HepG2 (cell line): ENCODE measurements at regions not wholly inside any gene's neighbourhood (a gene's known extent, or its start where the extent isn't known, plus 50 kb on each side); places are given as distances from the start of the nearest gene placed in this dataset.

Experiments used
- ATAC-seq: fragments of 200-7000 bp; cut with Tn5 transposase; 3 replicates; pipeline ENCODE4 v1.9.1; 2020; ENCODE audit warnings: mild to moderate bottlenecking, moderate library complexity
- BruUV-seq: library from RNA; stranded (reverse); fragments of 400-500 nt; replicated peaks from 2 replicates; lab custom pipeline; 2021; lab: Mats Ljungman, UMichigan
- CTCF ChIA-PET: fragments of 300-600 bp; formaldehyde crosslinking; extraction: SDS; loops from one replicate; lab custom pipeline; 2021; ENCODE audit warnings: low total read pairs, inconsistent platforms, low intra/inter-chr PET ratio; lab: Yijun Ruan, JAX
- POLR2A ChIA-PET: fragments of 350-600 bp; sonication (Branson Sonifier 250); formaldehyde crosslinking; loops from one replicate; lab custom pipeline; 2020; ENCODE audit warnings: antibody characterized with exemption, inconsistent platforms; lab: Yijun Ruan, JAX
- DNase-seq: peaks from one replicate; pipeline ENCODE4 v3.0.0-alpha.2; 2015; ENCODE audit warnings: low spot score
- FAIRE-seq: peaks from 3 replicates; lab custom pipeline; 2011; peaks lifted over from hg19 to GRCh38; lab: Jason Lieb, UNC
- H2AFZ ChIP-seq: one replicate; pipeline ENCODE4 v1.6.1; 2011; ENCODE audit warnings: low read length, inconsistent platforms
- H3K27ac ChIP-seq: fragments of 300-600 bp; 3 replicates; pipeline ENCODE4 v1.8.0; 2011; ENCODE audit warnings: mixed run types, mild to moderate bottlenecking, mixed read lengths, low read length, inconsistent platforms; ENCODE audit not compliant: insufficient read depth; ENCODE audit errors: extremely low read length
- H3K27me3 ChIP-seq, 2 experiments: fragments of 200-600 bp in 1 of 2; 2 replicates in 1 of 2; 3 replicates in 1 of 2; pipeline versions ENCODE4 v1.6.0 to v1.8.0; 2011; ENCODE audit warnings: low read length in 2 of 2, mild to moderate bottlenecking in 2 of 2, moderate library complexity in 2 of 2, inconsistent platforms in 1 of 2; ENCODE audit not compliant: insufficient read depth in 2 of 2, control insufficient read depth in 1 of 2
- H3K36me3 ChIP-seq, 2 experiments: fragments of 200-600 bp in 1 of 2; replicated peaks in 1 of 2; 2 replicates in 1 of 2; 3 replicates in 1 of 2; pipeline versions ENCODE4 v1.5.1 to v1.8.0; 2011; ENCODE audit warnings: low read length in 2 of 2, inconsistent platforms in 1 of 2; ENCODE audit not compliant: insufficient read depth in 2 of 2, control insufficient read depth in 1 of 2
- H3K4me1 ChIP-seq: 2 replicates; pipeline ENCODE4 v1.5.1; 2012; ENCODE audit warnings: low read length, inconsistent platforms; ENCODE audit not compliant: insufficient read depth
- H3K4me2 ChIP-seq: 2 replicates; pipeline ENCODE4 v1.6.0; 2011; ENCODE audit warnings: low read depth, low read length, inconsistent platforms
- H3K4me3 ChIP-seq, 3 experiments: fragments of 200-600 bp in 1 of 3; sonication (generic), shearing (Covaris generic) in 1 of 3; replicated peaks in 1 of 3; 2 replicates each; pipeline ENCODE4 v1.5.1; 2011 to 2016; ENCODE audit warnings: low read length in 3 of 3, inconsistent platforms in 2 of 3, low read depth in 2 of 3, mild to moderate bottlenecking in 2 of 3, control low read depth in 1 of 3, mixed read lengths in 1 of 3; ENCODE audit not compliant: insufficient read depth in 1 of 3
- H3K79me2 ChIP-seq: one replicate; pipeline ENCODE4 v1.6.1; 2011; ENCODE audit warnings: low read length, inconsistent platforms; ENCODE audit not compliant: insufficient read depth
- H3K9ac ChIP-seq: 2 replicates; pipeline ENCODE4 v1.6.0; 2011; ENCODE audit warnings: mild to moderate bottlenecking, low read depth, low read length, inconsistent platforms; ENCODE audit not compliant: insufficient read depth
- H3K9me3 ChIP-seq: 2 replicates; pipeline ENCODE4 v1.5.1; 2012; ENCODE audit warnings: mild to moderate bottlenecking, low read length
- H4K20me1 ChIP-seq: 2 replicates; pipeline ENCODE4 v1.6.0; 2011; ENCODE audit warnings: inconsistent platforms, mild to moderate bottlenecking, low read length, moderate library complexity; ENCODE audit not compliant: insufficient read depth
- CENPT ChIP-seq: sonication (generic); formaldehyde crosslinking; IDR thresholded peaks from 2 replicates; pipeline ENCODE4 v1.8.0; 2022; ENCODE audit warnings: low read depth, mild to moderate bottlenecking, moderate library complexity, missing genetic modification reagents
- GLI4 ChIP-seq: sonication (generic); formaldehyde crosslinking; IDR thresholded peaks from 2 replicates; pipeline ENCODE4 v1.5.1; 2020; ENCODE audit warnings: missing genetic modification reagents, mild to moderate bottlenecking, moderate library complexity, borderline replicate concordance
- HBP1 ChIP-seq: IDR thresholded peaks from 2 replicates; pipeline ENCODE4 v1.6.1; 2016; ENCODE audit warnings: low read depth, control low read depth
- PRDM15 ChIP-seq: sonication (generic); formaldehyde crosslinking; IDR thresholded peaks from 2 replicates; pipeline ENCODE4 v1.4.0; 2020; ENCODE audit warnings: missing genetic modification reagents
- RCOR2 ChIP-seq: IDR thresholded peaks from 2 replicates; pipeline ENCODE4 v1.6.1; 2016; ENCODE audit warnings: missing biosample characterization, missing genetic modification reagents
- SAP130 ChIP-seq: IDR thresholded peaks from 2 replicates; pipeline ENCODE4 v1.6.1; 2016; ENCODE audit warnings: low read depth
- SOX6 ChIP-seq, 2 experiments: fragments of 450-650 bp in 1 of 2; sonication (generic) in 1 of 2; formaldehyde crosslinking in 1 of 2; IDR thresholded peaks; 2 replicates each; pipeline versions ENCODE4 v1.4.0 to v1.6.1; 2017 to 2020; ENCODE audit warnings: antibody characterized with exemption in 1 of 2, mild to moderate bottlenecking in 1 of 2, missing genetic modification reagents in 1 of 2
- ZNF30 ChIP-seq: sonication (generic); formaldehyde crosslinking; IDR thresholded peaks from 2 replicates; pipeline ENCODE4 v1.5.0; 2020; ENCODE audit warnings: mild to moderate bottlenecking, missing genetic modification reagents
- WGBS: methylation state at CpG from one replicate; pipeline ENCODE4 v1.1.6; 2017; ENCODE audit warnings: low lambda C conversion rate; 5-methylcytosine and 5-hydroxymethylcytosine counted together
- in situ Hi-C: cut with HindIII; loops from 2 replicates; pipeline ENCODE4 v1.10.0; 2017; ENCODE audit warnings: low pct_unique_long_range_greater_than_20kb; ENCODE audit not compliant: extremely low pct_ligation_motif_present
- intact Hi-C: fragments of 100-400 bp; cut with micrococcal nuclease; formaldehyde crosslinking; loops from one replicate; pipeline ENCODE4 v1.10.0; 2022; ENCODE audit not compliant: unreplicated experiment

- Histone ChIP-seq H3K4me2 (no peak overlapping the region), H3K9ac (no peak overlapping the region), H2AFZ (no peak overlapping the region), H3K4me1 (no peaks in the 10 kb centered on the region), H3K27ac (no peak overlapping the region), H3K9me3 (no peaks in the 10 kb centered on the region), H3K4me3 (no peak overlapping the region), H3K27me3 (no peaks in the 10 kb centered on the region), H3K36me3 (no peaks in the 10 kb centered on the region), H3K79me2 (no peaks in the 10 kb centered on the region), H4K20me1 (no peaks in the 10 kb centered on the region)
- no TSS peak for BruUV-seq
- POLR2A ChIA-PET, result no interaction called here
- FAIRE-seq (no peak), DNase-seq (no peak), ATAC-seq (no peak)
- intact Hi-C loops, result no loop called here
- in situ Hi-C loops, result no loop called here
- CTCF ChIA-PET, result no interaction called here
- TF ChIP-seq SOX6 (IDR thresholded peaks at IDR 0.05), result no peak
- no peak for TF ChIP-seq SOX6 (CRISPR knock-in tag; IDR thresholded peaks at IDR 0.05)
- no peak for TF ChIP-seq SAP130 (CRISPR knock-in tag)
- no peak for TF ChIP-seq GLI4 (CRISPR knock-in tag)
- TF ChIP-seq CENPT (CRISPR knock-in tag), result no peak
- TF ChIP-seq, all 625 proteins: peak for 0
- WGBS, result 4% methylated on average over 1 of the region's 1 CpG
These were observed 130.7 kb downstream of the ETNK1 start for GRCh38 chr12:22755629-22756028.

- TF ChIP-seq HBP1 (CRISPR knock-in tag) (no peak), ZNF30 (CRISPR knock-in tag) (no peak), PRDM15 (CRISPR knock-in tag) (no peak), RCOR2 (no peak)
- POLR2A ChIA-PET, result no interaction called here
- in situ Hi-C loops (no loop called here), intact Hi-C loops (no loop called here)
- Histone ChIP-seq H3K36me3 (no peaks in the 10 kb centered on the region), H3K4me2 (no peak overlapping the region), H4K20me1 (no peaks in the 10 kb centered on the region), H3K27ac (no peak overlapping the region), H3K9me3 (no peaks in the 10 kb centered on the region), H3K4me1 (no peaks in the 10 kb centered on the region), H3K4me3 (no peak overlapping the region), H3K27me3 (no peaks in the 10 kb centered on the region), H2AFZ (no peak overlapping the region), H3K9ac (no peak overlapping the region), H3K79me2 (no peaks in the 10 kb centered on the region)
- no TSS peak for BruUV-seq
- FAIRE-seq, result no peak
- no peak for ATAC-seq
- WGBS, result 17% methylated on average over 8 of the region's 8 CpGs
- no peak for DNase-seq
- CTCF ChIA-PET, result no interaction called here
These were observed 135.1 kb downstream of the ETNK1 start for GRCh38 chr12:22759769-22760674.
